Non-pigmented ciliary epithelial cell (primary cell): ENCODE measurements at regions not wholly inside any gene's neighbourhood (a gene's known extent, or its start where the extent isn't known, plus 50 kb on each side); places are given as distances from the start of the nearest gene placed in this dataset.

ENCODE experiments used
- DNase-seq: peaks from one replicate; pipeline ENCODE4 v3.0.0-alpha.2; 2010; ENCODE audit warnings: low read depth

GRCh38 chr11:127420139-127420538 lies 419.6 kb upstream of the KIRREL3 start:
- DNase-seq, result no peak

GRCh38 chr11:127412722-127413380 lies 412.3 kb upstream of the KIRREL3 start:
- no peak for DNase-seq

GRCh38 chr11:127412234-127412633 lies 411.7 kb upstream of the KIRREL3 start:
- no peak for DNase-seq

GRCh38 chr11:127411283-127411682 lies 410.7 kb upstream of the KIRREL3 start:
- DNase-seq, result no peak

GRCh38 chr11:127395034-127395433 lies 394.5 kb upstream of the KIRREL3 start:
- no peak for DNase-seq

GRCh38 chr11:127393460-127393997 lies 393.0 kb upstream of the KIRREL3 start:
- DNase-seq, result no peak

GRCh38 chr11:127392575-127392974 lies 392.0 kb upstream of the KIRREL3 start:
- DNase-seq, result no peak

GRCh38 chr11:127390465-127390864 lies 389.9 kb upstream of the KIRREL3 start:
- DNase-seq, result no peak

- DNase-seq, result no peak
Observed at GRCh38 chr11:127385071-127385470, 384.5 kb upstream of the KIRREL3 start.

- no peak for DNase-seq
Observed at GRCh38 chr11:127383026-127383425, 382.5 kb upstream of the KIRREL3 start.

GRCh38 chr11:127381247-127381646 lies 380.7 kb upstream of the KIRREL3 start:
- no peak for DNase-seq

- DNase-seq, result no peak
Observed at GRCh38 chr11:127379686-127380085, 379.1 kb upstream of the KIRREL3 start.

- no peak for DNase-seq
Observed at GRCh38 chr11:127376301-127376700, 375.7 kb upstream of the KIRREL3 start.

- DNase-seq, result no peak
Observed at GRCh38 chr11:127369356-127369755, 368.8 kb upstream of the KIRREL3 start.

GRCh38 chr11:127362754-127363308 lies 362.3 kb upstream of the KIRREL3 start:
- DNase-seq, result no peak

GRCh38 chr11:127358160-127358559 lies 357.6 kb upstream of the KIRREL3 start:
- DNase-seq, result no peak

GRCh38 chr11:127350476-127350875 lies 349.9 kb upstream of the KIRREL3 start:
- no peak for DNase-seq

- no peak for DNase-seq
Observed at GRCh38 chr11:127345819-127346459, 345.4 kb upstream of the KIRREL3 start.

- DNase-seq, result no peak
Observed at GRCh38 chr11:127340438-127340837, 339.9 kb upstream of the KIRREL3 start.

GRCh38 chr11:127339376-127339775 lies 338.8 kb upstream of the KIRREL3 start:
- DNase-seq, result no peak

GRCh38 chr11:127338380-127339259 lies 338.1 kb upstream of the KIRREL3 start:
- no peak for DNase-seq

GRCh38 chr11:127334466-127334865 lies 333.9 kb upstream of the KIRREL3 start:
- DNase-seq, result no peak
